ENCODE measurements at regions not wholly inside any gene's neighbourhood (a gene's known extent, or its start where the extent isn't known, plus 50 kb on each side); places are given as distances from the start of the nearest gene placed in this dataset.

DNA sequence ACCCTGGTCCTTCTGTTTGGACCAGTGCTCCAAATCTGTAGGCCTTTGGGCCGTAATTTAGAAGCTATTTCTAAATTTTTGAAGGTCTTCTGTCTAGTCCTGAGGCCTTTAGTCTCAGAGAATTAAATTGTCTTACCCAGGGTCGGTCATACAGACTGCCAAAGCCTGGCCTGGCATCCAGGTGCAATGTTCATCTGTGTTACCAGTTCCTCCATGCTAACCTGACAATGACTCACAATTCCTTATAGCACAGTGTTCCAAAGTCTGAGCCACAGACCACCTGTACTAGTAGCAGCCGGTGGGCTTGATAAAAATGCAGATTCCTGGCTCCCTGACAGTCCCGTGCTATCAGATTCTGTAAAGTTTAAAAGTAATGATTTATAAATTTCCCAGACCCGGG, 77.7 kb upstream of the MAP4K3 start:
- DNase-seq = no peak

DNA sequence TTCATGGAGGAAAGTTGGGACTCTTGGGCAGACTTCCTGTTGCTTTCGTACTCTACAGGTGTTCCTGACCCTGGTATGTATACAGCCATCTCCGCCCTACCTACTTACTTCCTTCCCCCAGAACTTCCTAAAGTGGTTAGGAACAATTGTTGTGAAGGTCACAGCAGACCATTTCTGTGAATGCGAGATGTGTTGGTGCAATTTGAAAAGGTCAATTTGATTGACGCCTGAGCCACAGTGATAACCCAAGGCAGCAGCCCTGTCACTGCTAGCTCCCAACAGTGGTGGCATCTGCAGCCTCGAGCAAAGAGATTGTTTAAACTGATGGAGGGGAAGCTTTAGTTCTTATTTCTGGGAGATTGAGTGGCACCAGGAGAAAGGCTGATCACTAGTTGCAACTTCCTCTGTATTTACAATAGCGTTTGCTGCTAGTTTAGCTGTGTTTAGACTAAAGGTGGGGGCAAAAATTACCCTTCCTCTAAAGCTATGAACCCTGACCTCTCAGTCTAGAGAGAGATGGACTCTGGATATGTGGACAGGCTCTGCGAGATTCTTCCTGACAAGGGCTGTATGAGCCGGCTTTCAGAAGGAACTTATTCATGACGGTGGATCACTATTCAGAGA, 78.3 kb upstream of the MAP4K3 start:
- no peak for DNase-seq

DNA sequence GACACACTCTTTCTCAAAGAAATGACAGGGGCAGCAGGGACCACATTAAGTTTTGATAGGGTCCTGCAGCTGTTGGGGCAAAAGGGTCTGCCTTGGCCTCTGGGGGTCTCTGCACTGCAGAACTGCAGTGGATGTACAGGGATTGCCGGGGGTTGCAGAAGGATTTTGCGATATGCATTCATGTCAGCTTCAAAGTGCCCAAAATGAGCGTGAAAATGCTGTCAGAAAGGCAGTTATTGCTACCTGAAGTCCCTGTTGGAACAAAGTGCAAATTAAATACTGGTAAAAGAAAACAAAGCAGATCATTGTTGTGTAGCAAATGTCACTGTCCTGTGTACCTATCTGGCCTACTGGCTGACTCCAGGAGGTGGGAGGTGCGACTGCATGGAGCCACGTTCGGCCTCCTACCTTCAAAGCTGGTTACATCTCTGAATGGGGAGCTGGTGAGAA, 78.8 kb upstream of the MAP4K3 start:
- no peak for DNase-seq

- DNase-seq = peak; percentile 75
Measured at GRCh38 chr2:39516347-39517101, 79.4 kb upstream of the MAP4K3 start.

- no peak for DNase-seq
Measured at GRCh38 chr2:39517102-39517436, 80.0 kb upstream of the MAP4K3 start.

DNA sequence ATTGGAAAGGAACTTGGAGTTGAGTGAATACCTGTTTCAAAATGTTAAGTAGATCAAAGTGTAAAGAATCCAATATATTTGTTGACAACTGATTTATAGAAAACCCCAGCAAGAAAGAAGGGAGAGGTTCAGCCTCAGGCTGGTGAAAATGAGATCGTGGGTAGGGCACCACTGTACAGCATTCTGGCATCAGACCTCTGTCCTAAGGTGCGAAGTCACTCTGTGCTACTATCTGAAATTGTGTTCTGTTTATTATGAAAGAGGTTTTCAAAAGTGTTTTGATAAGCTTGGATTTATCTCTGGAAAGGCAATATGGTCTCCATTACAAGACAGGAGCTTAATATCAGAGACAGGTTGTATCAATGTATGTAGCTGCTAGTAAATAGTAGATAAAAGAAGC, 80.5 kb upstream of the MAP4K3 start:
- DNase-seq = no peak

DNA sequence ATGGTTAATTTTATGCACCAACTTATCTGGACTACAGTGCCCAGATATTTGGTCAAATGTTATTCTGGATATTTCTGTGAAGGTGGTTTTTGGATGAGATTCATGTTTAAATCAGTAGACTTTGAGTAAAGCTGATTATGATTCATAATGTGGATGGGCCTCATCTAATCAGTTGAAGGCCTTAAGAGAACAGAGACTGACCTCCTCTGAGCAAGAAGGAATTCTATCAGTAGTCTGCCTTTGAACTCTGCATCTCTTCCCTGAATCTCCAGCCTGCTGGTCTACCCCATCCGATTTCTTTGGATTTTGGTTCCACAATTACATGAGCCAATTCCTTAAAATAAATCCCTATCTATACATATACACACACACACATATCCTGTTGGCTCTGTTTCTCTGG, 82.8 kb upstream of the MAP4K3 start:
- no peak for DNase-seq

GRCh38 chr2:39521876-39522517, 84.9 kb upstream of the MAP4K3 start:
- DNase-seq = no peak

DNA sequence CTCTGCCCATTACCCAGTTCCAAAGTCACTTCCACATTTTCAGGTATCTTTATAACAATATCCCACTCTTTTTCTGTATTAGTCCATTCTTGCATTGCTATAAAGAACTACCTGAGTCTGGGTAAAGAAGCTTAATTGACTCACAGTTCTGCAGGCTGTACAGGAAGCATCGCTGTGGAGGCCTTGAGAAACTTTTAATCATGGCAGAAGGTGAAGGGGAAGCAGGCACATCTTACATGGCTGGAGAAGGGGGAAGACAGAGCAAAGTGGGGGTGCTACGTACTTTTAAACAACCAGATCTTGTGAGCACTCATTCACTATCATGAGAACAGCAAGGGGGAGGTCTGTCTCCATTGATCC, 85.4 kb upstream of the MAP4K3 start:
- DNase-seq = no peak

DNA sequence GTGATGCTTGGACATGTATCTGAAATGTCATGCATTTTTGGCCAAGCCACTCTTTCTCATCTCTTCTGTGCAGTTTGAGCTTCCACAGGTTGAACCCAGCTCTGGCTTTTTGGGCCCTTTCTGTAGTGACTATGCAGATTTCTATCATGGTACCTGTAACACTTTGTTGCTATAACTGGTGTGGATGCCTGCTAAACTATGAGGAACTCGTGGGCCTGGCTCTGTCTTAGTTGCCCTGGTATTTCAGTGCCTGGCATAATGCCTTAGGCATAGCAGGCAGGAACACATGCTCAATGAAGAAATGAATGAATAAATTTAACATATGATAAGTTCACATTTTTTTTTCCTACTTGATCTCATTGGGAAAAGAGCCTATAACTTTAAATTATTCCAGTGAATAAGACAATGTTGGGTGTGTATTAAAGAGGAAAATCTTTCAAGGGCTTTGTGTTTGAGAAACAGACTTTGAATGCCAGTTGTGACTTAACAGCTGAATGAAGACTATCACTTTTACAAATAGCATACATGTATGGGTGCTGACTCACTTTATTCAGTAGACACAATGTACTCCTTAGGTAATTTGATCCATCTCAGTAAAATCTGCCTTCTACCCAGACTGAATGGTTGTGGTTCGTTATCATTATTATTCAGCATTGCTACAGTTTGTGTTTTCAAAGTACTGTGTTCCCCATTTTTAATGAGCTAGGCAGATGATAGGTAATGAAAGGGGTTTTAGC, 86.4 kb upstream of the MAP4K3 start:
- DNase-seq = no peak

DNA sequence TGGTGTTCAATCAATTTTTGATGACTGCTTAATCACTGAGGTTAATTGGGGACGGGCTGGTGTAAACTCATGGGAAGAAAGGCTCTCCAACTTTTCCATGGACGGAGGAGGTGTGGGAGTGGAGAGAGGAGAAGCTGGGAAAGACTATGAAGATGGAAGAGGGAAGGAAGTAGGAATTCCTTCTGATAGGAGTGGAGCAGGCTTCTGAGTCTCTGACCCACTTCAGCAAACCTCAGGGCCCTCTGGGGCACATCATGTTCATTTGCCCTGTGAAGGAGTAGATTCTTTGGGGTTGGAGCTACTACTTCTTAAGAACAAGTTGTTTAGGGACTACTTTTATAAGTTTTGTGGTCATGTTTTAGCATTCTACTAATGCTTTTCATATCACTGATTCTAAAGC, 87.0 kb upstream of the MAP4K3 start:
- DNase-seq = no peak

DNA sequence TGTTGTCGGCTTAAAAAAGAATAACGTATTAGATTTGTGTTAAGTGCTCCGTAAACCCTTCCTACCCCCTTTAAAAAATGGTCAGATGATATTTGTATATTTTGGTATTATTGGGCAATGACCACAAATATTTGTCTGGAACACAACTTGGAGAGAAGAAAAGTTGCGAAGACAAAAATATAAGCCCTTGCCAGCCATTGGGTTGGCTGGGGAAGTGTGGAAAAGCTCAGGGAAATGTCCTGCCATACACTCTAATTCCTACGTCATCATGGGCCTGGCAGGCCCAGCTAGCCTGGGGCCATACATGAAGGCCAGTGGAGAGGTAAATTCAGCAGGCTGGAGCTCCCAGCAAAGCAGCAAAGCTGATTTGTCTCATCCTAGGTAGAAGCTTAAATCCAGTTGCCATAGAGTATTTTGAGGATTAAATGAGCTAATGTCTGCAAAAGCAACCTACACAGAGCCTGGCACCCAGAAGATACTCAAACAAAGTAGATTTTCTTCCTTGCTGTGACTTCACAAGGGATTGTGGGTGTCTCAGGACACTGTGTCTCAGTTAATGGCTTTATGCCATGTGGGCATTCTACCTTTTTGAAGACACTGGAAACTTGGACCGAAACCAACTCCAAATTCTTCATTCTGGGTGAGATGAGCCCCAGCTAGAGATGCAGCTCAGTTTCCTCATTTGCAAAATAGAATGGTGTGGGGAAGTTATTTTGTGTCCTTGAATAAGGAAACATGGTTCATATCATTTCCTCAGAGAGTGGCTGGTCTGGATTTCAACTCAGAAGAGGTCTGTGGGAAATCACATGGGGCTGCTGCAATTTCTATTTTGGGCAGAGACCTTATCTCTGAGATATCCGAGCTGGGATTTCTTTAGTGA, 87.9 kb upstream of the MAP4K3 start:
- no peak for DNase-seq

DNA sequence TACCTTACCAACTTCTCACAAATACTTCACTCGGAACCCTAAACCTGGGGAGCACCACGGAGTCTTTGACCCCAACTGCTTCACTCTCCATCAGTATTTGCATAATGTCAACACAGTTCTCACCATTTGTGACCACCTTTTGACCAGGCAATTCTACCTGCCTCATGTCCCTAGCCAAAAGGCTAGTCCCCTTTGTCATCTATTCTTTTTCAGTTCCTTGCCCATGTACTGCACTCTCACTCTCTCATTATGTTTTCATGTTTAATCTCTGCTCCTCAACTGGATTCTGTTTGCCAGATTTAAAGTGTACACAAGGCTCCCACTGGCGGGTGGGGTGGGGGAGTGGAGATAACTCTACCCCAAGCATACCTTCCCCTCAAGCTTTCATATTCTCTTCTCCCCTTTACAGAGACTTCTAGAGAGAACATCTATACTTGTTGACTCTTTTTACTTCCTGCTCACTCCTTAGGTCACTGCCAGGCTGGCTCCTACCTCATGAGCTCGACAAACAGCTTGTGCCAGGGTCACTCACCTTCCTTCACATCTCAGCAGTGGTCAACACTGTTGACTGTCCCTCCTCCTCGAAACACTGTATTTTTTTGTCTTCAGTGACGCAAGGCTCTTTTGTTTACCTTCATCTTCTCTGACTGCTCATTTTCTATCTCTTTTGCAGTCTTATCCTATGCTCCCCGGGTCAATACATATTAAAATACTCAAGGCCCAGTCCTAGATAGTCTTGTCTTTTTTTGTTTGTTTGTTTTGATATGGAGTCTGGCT, 88.7 kb upstream of the MAP4K3 start:
- DNase-seq = no peak

- DNase-seq = no peak
Measured at GRCh38 chr2:39528701-39529100, 91.6 kb upstream of the MAP4K3 start.

GRCh38 chr2:39529836-39530235, 92.8 kb upstream of the MAP4K3 start:
- DNase-seq = no peak

DNA sequence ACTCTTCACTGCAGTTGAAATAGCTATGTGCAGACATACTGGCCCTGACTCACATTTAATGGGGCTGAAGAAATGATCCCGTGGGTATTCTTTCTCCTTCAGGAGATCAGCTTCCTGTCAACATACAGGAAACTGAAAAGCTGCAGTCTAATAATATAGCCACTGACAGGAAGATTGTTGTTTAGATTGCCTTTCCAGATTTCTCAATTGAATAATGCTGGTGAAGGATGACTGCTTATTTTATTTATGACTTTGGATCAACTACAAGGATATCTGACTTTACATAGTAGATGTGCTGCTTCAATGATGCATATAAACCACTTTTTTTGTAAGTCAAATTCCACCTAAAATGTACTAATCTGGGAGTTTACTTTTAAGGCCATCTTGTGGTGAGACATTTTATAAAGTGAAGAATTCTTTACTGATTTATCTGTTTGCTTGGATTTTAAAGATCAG, 93.4 kb upstream of the MAP4K3 start:
- no peak for DNase-seq

DNA sequence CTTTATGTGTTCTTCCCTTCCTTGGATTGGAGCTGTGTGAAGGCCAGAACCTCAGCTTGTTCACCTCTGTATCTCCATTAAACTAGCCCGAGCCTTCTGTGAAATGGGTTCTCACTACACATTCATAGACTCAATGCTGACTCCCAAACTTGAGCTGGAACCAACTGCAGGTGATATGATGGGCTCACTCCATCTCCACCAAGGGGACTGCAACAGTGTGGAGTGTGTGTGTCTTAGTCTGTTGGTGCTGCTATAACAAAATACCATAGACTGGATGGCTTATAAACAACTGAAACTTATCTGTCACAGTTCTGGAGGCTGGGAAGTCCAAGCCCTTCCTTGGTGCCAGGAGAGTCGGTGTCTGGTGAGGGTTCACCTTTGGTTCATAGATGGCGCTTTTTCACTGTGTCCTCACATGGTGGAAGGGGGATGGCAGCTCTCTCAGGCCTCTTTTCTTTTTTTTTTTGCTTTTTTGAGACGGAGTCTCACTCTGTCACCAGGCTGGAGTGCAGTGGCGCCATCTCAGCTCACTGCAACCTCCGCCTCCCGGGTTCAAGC, 94.2 kb upstream of the MAP4K3 start:
- DNase-seq = no peak

GRCh38 chr2:39532933-39533332, 95.8 kb upstream of the MAP4K3 start:
- DNase-seq = no peak

GRCh38 chr2:39534095-39534711, 97.1 kb upstream of the MAP4K3 start:
- DNase-seq = no peak

DNA sequence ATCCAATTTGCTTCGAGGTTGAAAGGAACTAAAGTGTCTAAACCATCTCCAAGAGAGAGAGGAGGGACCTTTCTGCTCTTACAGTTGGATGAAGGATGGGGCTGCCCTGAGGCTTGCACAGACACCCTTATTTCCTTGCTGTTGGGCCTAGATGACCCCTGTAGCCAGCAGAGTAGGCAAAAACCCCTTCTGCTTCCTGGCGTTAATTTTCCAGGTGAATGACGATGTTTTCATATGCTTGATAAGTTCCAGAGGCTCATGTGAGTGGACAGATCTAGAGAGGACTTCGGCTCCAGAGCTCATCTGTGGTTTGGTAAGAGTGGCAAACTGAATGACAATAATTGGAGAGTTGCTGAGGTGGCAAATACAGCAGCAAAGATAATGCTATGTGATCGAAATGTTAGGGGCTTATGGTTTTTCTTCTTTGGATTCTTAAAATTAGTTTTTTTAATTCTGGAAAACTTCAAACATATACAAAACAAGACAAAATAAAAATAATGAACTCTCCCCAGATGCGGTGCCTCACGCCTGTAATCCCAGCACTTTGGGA, 98.6 kb upstream of the MAP4K3 start:
- DNase-seq = no peak
